Occipital lobe (tissue), 1 donor: ENCODE measurements at regions not wholly inside any gene's neighbourhood (a gene's known extent, or its start where the extent isn't known, plus 50 kb on each side); places are given as distances from the start of the nearest gene placed in this dataset.

Source experiments
- DNase-seq: peaks from one replicate; lab custom pipeline; 2025; lab: John Stamatoyannopoulos, UW

DNA sequence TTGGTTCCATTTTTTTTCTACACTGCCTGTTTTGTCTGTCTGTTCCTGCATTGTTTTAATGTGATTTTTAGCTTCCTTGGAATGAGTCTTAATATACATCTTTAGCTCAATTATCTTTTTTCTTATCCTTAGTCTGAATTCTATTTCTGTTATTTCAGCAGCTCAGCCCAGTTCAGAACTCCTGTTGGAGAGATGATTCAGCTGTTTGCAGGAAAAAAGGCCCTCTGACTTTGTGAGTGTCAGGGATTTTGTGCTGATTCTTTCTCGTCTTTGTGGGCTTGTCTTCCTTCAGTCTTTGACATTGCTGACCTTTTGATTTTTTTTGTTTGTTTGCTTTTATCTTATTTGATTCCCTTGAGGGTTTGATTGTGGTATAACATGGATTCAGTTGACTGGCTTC, 343.2 kb upstream of the TRAM1L1 start:
- DNase-seq = no peak

DNA sequence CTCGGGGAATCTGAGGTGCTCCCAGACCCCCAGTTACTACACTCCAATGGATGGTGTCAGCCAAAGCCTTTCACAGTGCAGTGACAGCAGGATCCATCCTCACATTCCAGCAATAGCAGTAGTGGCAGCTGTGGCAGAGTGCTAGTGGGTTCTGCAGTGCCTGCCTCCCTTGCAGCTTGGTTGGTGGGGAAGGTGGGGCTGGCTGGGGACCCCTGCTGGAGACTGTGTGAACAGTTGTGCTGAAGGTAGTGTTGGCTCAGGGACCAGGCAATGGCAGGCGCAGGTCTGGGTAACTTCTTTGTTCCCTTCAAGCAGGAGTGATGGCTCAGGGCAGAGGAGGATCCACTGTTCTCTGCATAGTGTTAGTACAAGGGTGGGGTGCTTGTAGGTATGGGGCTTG, 343.7 kb upstream of the TRAM1L1 start:
- no peak for DNase-seq

DNA sequence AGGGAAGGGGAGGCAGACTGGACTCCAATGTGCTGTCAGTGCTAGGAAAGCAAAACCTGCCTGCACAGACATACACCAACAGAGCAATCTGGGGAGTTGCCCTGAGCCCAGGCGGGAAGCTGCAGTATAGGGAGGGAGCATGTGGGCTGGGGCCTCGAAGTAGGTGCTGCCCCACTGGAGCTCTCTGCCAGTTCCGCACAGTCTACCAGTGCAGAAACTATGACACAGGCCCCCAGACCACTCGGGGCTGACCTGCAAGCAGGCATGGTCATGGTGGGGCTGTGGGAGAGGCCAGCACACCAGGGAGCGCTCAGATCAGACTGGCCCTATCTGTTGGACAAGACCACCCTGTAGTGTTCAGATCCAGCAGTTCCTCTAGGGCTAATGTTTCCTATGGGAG, 344.1 kb upstream of the TRAM1L1 start:
- DNase-seq = no peak

DNA sequence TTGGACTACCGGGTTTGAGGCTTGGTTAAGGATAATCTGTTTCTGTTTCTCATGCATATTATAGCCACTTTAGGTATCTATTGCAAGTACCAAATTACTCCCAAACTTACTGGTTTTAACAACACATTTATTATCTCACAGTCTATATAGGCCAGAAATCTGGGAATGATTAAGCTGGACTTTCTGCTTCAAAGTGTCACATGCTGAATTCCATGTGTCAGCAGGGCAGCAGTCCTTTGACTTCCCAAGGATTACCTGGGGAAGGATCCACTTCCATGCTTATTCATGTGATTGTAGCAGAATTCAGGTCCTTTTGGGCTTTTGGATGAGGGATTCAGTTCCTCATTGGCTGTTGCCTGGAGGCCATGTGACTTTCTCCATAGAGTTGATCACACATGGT, 349.0 kb upstream of the TRAM1L1 start:
- DNase-seq = no peak

DNA sequence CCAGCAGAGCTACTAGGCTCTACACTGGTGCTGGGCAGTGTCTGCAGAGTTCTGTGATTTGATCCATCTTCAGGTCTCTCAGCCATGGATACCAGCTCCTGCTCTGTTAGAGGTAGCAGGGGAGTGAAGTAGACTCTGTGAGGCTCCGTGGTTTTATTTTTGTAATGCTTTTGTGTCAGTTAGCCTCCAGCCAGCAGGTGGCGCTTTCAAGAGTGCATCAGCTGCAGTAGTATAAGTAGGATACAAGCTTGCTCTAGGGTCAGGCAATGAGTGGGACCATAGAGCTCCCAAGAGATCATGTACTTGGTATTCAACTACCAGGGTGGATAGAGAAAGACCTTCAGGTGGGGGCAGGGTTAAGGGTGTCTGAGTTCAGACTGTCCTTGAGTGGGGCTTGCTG, 362.5 kb upstream of the TRAM1L1 start:
- DNase-seq = no peak

DNA sequence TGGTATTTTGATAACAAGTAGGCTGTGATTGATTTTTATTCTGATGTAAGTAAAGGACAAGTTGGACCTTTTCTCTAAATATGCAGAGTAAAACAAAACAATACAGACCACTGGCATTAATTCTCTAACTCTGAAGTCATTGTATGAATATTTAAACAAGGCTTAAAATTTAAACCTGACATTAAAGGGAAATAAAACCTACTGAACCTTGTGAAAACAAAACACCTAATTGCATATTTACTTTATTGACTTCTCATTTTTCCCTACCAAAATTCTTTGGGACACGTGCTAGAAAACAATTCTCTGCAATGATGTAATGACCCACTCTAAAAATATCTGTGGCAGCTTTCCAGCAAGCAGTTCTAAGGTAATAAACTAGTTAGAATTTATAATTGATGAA, 369.7 kb upstream of the TRAM1L1 start:
- no peak for DNase-seq

DNA sequence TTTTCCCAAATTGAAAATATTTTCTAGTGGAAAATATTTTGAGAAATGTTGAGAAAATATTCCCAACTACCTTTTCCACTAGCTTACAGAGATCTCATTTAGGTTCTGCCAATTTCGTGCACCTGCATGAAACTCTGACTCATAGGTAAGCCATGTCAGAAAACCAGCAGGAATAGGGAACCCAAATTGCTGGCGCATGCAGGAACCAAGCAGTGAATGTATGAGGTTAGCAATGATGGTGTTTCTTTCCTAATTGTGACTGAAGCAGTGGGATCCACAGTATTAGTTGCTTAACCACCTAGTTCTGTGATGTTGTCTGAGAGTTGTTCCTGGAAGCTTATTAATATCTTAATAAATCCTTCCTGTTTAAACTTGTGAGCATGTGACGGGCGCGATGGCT, 381.0 kb upstream of the TRAM1L1 start:
- no peak for DNase-seq

DNA sequence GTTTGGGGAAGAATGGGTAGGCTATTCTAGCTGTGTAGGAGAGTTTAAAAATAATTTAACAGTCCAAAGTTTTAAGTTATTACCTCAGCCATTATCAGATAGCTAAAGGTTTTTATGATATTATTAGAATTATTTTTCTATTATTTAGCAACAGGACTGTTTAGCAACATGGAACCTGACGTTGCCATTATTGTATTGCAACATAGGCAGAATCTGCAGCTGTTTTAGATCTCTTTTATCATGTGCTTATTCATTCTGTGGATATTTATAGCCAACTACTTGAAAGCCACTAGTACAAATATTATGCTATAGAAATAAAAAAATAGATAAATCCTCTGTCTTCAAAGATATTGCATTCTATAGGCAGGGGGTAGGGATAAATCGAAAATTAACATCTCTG, 382.0 kb upstream of the TRAM1L1 start:
- no peak for DNase-seq

DNA sequence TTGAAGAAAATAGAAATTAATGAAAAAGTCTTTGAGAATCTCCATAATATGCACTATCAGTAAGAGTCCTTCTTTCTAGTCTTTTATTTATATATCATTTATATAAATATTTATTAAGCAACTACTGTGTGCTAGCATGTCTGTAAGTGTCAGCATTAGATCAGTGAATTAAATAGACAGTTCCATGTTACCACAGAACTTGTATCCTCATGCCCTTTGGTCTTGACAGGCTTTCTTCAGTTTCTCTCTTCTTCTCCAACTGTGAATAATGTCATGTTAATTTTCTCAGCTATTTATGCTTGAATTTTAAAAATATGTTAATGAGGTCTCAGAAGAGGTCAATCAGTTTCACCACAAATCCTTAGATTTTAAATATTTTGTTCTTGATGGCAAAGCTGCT, 389.6 kb upstream of the TRAM1L1 start:
- no peak for DNase-seq

DNA sequence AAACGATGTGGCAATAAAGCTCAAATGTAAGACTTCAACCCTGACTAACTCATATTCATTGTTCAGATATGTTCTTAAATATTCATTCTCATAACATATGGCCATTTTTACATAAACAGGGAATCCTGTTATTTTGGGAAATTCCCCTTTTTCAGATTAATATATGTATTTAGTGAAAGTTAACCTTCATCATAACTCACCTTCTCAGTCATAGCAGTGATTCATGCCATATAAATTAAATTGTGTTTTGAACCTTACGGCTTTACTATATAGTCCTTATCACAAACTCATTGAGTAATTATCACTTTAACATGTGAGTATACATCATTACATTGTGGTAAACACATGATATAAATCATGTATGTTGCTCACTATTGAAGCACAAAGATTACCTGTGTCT, 392.5 kb upstream of the TRAM1L1 start:
- DNase-seq = no peak

DNA sequence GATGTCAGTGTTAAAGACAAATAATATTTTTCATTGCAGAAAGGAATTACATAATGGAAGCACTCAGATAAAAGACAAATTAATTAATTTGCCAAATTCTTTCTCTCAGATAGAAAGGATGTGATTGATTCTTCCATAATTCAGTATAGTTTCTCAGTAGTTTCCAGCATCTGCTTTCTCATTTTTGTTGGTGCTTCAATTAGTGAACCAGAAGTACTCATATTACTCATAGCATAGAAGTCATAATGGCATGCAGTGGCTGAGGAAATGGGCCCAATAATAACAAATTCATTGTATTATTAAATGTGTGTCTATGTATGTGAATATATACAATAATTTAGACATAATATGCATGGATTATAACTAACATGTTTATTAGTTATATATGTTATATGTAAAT, 393.3 kb upstream of the TRAM1L1 start:
- DNase-seq = no peak

DNA sequence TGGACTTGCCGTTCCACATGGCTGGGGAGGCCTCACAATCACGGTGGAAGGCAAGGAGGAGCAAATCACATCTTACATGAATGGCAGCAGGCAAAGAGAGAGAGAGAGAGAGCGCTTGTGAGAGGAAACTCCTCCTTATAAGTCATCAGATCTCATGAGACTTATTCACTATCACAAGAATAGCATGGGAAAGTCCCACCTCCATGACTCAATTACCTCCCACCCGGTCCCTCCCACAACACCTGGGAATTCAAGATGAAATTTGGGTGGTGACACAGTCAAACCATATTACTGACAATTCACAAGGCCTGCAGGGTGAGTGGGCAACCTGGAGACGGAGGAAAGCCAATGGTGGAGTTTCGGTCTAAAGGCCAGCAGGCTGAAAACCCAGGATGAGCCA, 394.3 kb upstream of the TRAM1L1 start:
- DNase-seq = no peak

DNA sequence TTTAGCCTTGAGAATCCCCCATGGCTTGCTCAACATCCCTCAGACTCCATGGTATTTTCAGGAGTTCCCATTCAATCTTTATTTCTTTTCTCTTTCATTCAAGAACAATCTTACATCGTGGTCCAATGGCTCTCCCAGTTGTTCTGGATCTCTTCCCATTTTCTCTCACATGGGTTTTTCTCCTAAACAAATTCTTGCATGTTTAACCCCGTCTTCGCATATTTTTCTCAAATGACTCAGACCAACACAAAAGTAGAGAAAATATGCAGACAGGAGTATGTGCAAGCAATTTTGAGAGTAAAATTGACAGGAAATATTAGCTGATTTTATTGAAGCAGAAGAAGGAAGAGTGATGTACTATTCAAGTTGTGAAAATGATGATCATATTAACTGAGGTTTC, 396.4 kb upstream of the TRAM1L1 start:
- no peak for DNase-seq

DNA sequence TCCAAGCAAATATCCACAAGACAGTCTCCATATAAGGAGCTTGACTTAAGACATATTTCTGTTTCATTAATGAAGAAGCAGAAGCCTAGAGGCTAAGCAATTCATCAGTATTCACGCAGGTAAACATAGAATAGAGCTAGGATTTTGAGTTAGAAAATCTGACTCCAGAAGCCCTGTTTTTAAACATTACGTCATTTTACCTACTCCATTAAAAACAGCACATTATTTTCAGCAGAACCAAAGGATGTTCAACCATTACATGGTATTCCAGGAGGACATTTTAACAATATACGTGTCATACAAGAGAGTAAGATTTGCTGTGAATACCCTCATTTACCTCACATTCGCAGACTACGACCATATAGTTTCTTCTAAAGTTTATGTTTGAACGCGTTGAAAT, 403.3 kb upstream of the TRAM1L1 start:
- DNase-seq = no peak

DNA sequence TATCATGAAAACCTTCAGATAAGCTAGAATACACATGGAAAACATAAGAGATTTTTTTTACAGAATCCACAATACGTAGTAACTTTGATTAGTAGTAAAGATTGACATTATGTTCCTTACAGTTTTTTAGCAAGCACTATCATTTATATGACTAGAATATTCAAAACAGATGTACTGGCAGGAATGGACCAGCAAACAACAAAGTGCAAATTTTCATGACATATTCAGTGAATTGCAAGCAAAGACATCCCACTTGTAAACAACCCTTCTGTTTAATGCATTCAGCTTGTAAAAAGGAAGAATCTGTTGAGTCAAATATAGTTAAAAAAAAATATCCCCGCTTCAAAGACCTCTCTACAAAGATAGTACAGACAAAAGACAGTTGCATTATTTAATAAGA, 403.7 kb upstream of the TRAM1L1 start:
- DNase-seq = no peak

DNA sequence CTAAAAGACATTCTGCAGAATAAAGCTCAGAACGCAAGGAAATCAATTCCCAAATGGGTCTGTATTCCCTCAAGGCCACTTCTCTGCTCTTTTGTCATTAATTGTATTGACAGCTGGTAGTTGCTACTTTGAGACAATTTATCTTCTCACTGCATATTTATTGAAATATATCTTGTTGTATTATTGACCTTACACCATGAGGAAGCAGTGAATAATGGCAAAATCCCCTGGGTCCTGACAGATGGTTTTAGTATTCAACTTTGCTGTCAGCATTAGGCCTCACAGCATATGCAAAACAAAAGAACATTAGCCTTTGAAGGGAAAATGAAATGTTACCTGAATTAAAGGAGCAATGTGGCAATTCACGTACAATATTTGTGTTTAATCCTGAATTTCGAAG, 406.1 kb upstream of the TRAM1L1 start:
- no peak for DNase-seq

DNA sequence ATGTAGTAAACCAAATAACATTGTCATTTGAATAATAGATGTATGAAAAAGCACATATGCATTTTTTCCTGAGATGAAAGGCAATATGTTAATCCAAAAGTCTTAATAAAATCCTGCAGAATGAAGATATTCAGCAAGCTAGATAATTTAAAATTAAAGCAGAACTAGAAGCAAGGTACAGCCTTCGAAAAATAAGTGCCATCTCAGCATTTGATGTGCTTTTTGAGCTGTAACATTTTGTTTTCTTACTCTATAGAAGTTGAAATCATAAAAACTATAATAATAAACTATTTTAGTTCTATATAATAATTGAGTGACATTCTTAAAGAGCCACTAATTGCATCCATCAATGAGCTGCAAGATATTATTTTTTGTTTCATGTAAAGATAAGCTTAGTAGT, 410.4 kb upstream of the TRAM1L1 start:
- DNase-seq = no peak

DNA sequence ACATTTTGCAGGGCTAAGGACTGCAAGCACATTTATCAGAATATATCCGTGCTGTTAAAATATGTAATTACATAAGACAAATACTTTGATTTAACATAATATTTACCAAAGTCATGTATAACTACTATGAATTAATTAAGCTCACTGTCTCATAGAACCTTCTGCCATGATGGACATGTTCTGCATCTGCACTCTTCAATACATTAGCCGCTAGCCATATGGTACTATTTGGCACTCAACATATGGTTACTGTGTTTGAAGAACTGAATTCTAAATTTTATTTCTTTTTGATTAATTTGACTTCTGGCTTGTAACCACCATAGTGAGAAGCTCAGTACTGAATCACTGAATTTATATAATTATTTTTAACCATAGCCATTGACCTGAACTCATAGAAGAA, 427.0 kb upstream of the TRAM1L1 start:
- no peak for DNase-seq

DNA sequence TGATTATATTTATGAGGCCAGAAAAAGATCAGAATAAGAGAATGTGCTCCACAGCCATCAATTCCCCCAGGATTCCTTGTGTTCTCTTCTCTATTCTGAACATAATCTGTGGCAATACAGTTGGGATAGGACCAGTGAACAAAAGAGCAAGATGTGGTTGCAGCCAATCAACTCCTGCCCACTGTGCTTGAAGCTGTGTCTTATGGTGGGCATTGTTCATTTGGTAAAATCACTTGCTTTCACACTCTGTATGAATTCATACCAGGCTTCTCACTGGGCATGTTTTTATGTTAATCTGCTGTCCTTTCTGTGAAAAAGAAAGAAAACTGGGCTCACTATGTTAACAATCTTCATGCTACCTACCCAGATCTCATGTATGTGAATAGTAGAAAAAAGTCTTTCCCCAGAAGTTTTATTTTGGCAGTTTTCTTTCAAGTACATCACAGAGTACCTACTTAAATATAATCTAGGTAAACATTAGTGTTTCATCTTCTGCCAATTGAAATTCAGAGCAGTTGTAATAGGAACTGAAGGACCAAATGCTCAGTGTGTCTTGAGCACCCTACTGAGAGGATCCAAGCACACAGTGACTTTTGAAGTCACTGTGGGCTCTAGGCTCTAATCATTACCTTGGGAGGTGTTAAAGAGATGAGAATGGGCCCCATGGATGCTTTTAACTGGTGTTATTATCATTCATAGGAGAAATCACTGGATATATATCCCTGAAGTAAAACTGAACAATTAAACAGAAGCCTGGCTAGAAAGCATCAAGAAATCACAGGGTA, 429.2 kb upstream of the TRAM1L1 start:
- no peak for DNase-seq

DNA sequence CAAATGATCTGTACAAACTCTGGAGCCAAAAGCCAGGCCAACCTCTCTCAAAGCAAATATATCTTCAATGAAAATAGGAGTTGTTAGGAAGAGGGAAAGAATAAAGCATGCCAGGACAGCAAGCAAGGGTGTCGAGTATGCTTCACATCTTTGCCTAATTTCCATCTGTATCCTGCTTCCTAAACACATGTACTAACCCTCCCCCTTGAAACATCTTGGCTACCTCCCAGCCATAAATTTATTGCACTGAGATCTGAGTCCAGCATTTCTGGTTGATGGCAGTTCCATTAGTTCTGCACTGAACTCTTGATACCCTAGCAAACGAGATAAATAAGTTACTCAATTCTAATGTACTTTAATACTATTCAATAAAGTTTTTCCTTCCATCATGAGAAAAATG, 430.5 kb upstream of the TRAM1L1 start:
- no peak for DNase-seq

DNA sequence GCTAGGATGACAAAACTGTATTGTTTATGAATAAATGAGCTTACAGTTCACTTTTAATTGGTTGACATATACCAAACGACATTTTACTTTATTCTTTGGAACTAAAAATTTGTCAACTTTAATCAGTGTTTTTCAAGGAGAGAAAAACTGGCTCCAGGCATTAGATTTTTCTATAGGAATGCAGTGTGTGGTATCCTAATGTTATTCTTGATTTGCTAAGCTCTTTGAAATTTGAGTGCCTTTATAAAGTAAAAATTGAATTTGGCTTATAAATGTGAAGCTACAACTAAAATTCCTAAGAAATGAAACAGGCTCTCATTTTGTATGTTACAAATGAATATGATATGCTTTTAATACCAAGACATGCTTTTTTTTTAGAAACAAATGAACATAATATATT, 442.2 kb upstream of the TRAM1L1 start:
- DNase-seq = no peak

DNA sequence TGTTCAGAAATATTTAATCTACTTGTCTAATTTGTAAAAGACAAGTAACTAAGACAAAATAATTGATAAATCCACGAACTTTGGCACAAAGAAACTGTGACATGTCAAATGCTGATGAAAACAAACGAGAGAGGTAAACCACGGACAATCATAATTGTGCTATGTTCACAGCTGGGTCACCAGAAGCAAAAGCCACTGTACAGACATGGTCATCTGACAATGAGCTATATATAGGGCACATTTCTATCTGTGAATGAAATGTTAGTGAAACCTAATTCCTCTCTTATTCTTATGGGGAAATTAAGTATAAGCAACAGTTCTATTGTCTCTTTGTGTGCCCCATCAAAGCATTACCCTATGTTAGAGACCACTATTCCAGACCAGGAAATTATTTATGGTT, 444.0 kb upstream of the TRAM1L1 start:
- no peak for DNase-seq

DNA sequence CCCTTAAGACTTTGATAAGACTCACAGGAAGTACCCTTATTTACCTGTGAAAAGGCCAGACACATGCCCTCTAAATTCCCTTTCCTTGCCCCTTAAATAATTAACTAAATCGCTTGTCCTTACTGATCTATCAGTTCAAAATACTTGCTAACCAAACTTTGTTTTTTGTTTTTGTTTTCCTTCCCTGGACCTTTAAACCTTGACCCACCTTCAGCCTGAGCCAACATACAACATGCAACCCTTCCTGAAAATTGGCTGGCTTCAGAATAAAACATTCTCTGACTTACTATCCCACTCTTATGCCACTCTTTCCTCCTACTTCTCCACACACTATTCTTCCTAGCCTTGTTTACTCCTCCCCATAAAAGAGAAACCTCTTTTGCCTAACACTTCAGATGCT, 448.1 kb upstream of the TRAM1L1 start:
- DNase-seq = no peak

DNA sequence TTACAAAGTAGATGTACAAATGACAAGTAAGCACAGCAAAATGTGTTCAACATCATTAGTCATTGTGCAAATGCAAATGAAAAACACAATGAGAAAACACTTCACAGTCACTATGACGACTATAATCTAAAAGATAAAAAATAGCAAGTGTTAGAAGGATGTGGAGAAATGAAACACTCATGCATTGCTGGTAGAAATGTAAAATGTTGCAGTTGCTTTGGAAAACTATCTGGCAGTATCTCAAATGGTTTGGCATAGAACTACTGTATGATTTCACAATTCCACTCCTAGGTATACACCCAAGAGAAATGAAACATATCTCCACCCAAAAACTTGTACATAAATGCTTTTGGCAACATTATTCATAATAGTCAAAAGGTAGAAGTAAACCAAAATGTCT, 459.7 kb upstream of the TRAM1L1 start:
- no peak for DNase-seq
